GM21390 (cell line): ENCODE measurements at regions not wholly inside any gene's neighbourhood (a gene's known extent, or its start where the extent isn't known, plus 50 kb on each side); places are given as distances from the start of the nearest gene placed in this dataset.
A peak's percentile ranks its signal among the peaks of the same experiment; 100 is the strongest.

ENCODE experiments used
- ATAC-seq: cut with Tn5 transposase; IDR thresholded peaks from one replicate; pipeline ENCODE4 v1.9.1; 2021; ENCODE audit not compliant: unreplicated experiment

- ATAC-seq, result no peak
Measured at GRCh38 chr4:89556601-89557305, 249.2 kb upstream of the GPRIN3 start.

DNA sequence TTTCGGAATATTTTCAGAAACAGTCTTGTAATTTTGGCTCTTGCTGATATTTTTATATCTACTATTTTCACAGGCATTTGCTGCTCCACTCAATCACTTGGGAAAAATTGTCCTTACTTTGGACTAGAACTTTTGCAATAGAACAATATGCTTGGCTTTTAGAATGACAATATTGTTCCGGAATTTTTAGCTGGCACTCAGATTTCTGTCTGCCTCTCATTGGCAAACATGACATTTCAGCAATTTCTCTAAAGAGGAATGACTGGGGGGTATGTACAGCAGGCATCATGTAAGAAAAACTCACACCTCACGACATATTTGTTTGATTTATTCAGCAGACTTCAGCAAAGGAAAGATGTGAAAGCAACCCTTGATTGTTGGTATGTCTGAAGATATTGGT is 243.6 kb upstream of the GPRIN3 start:
- no peak for ATAC-seq

- no peak for ATAC-seq
Measured at GRCh38 chr4:89549907-89550306, 242.3 kb upstream of the GPRIN3 start.

- ATAC-seq, result no peak
Measured at GRCh38 chr4:89545315-89545714, 237.7 kb upstream of the GPRIN3 start.

- ATAC-seq, result no peak
Measured at GRCh38 chr4:89541998-89542397, 234.4 kb upstream of the GPRIN3 start.

- no peak for ATAC-seq
Measured at GRCh38 chr4:89539797-89540711, 232.5 kb upstream of the GPRIN3 start.

GRCh38 chr4:89539374-89539773 is 231.8 kb upstream of the GPRIN3 start:
- no peak for ATAC-seq

DNA sequence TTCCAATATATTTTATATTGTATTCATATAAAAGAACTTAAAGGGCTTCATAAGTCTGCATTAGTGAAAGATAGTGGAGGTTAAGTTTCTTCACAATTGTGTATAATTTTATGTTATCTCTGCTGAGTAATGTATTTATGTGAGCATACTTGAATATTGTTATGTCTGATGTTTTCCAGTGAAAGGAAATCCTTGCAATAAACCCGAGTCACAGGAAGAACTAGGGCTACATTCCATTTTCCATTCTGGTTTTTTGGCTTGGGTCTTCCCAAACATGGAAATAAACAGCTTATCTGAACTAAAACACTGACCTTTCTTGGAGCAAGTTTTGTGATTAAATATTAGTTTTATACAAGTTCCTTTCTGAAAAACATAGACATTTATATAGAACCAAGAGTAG is 231.3 kb upstream of the GPRIN3 start:
- ATAC-seq, result no peak

- ATAC-seq, result no peak
Measured at GRCh38 chr4:89538171-89538570, 230.6 kb upstream of the GPRIN3 start.

GRCh38 chr4:89537281-89537680 is 229.7 kb upstream of the GPRIN3 start:
- no peak for ATAC-seq

- ATAC-seq, result no peak
Measured at GRCh38 chr4:89535251-89535650, 227.7 kb upstream of the GPRIN3 start.

DNA sequence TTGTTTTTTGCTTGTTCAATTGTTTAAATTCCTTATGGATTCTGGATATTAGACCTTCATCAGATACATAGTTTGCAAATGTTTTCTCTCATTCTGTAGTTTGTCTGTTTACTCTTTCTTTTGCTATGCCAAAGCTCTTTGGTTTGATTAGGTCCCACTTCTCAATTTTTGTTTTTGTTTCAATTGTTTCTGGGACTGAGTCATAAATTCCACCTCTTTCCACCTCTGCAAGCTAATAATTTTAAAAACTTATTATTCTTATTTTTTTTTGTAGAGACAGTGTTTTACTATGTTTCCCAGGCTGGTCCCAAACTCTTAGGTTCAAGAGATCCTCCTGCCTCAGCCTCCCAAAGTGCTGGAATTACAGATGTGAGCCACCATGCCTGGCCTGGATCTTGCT is 226.8 kb upstream of the GPRIN3 start:
- no peak for ATAC-seq

- no peak for ATAC-seq
Measured at GRCh38 chr4:89531932-89532640, 224.5 kb upstream of the GPRIN3 start.

- ATAC-seq, result no peak
Measured at GRCh38 chr4:89528526-89529133, 221.0 kb upstream of the GPRIN3 start.

- no peak for ATAC-seq
Measured at GRCh38 chr4:89521826-89522225, 214.2 kb upstream of the GPRIN3 start.

DNA sequence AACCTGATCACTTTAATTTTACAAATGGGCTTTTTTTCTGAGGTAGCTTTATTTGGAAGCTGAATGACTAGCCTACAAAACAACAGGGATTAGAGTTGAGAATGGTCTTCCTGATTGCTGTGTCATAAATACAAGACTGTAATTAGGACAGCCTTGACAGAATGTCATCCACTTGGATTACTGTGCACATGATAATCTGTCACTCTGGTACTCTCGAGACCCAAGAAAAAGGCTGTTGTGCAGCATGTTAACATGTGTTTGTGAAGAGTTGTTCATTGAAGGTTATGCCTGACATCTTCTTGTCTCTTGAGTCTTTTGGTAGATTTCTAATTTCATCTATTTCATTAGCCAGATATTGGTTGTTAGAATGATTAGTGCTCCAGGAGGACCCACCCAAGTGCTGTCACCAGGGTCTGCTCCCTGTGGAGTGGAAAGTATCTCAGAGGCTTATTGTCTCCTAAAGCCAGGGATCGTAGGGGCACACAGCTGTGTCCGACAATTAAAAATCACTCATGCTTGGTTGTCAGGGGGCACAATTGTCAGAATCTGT is 212.2 kb upstream of the GPRIN3 start:
- ATAC-seq, result no peak

GRCh38 chr4:89518259-89518658 is 210.7 kb upstream of the GPRIN3 start:
- ATAC-seq, result no peak

- no peak for ATAC-seq
Measured at GRCh38 chr4:89514811-89515210, 207.2 kb upstream of the GPRIN3 start.

- ATAC-seq, result no peak
Measured at GRCh38 chr4:89511776-89512175, 204.2 kb upstream of the GPRIN3 start.

GRCh38 chr4:89509708-89510281 is 202.2 kb upstream of the GPRIN3 start:
- peak; percentile 99 for ATAC-seq
